Tibial nerve (tissue), 4 donors: ENCODE measurements at regions not wholly inside any gene's neighbourhood (a gene's known extent, or its start where the extent isn't known, plus 50 kb on each side); places are given as distances from the start of the nearest gene placed in this dataset.
"Not testable (repeated sequence)": the region's sequence is repeated elsewhere in the genome, so short reads cannot be mapped to it uniquely, and the experiment has no call there.

Source experiments
- DNase-seq, 2 donors: peaks; one replicate each; pipeline ENCODE4 v3.0.0-alpha.2; 2019; ENCODE audit warnings: low spot score in 2 of 2
- H3K27ac ChIP-seq, 4 donors: fragments of 200-600 bp; sonication (generic) in 3 of 4; one replicate each; pipeline ENCODE4 v1.5.1; 2017 to 2019; ENCODE audit warnings: mild to moderate bottlenecking in 1 of 4
- H3K27me3 ChIP-seq, 2 donors: fragments of 200-600 bp; sonication (generic) in 1 of 2; one replicate each; pipeline versions ENCODE4 v1.5.1 to v1.6.0; 2017 to 2019
- H3K36me3 ChIP-seq, 3 donors: fragments of 200-600 bp; sonication (generic); one replicate each; pipeline ENCODE4 v1.5.1; 2018 to 2019
- H3K4me1 ChIP-seq, 4 donors: fragments of 200-600 bp; sonication (generic) in 3 of 4; one replicate each; pipeline ENCODE4 v1.5.1; 2017 to 2019
- H3K4me3 ChIP-seq, 4 donors: fragments of 200-600 bp; sonication (generic) in 3 of 4; one replicate each; pipeline ENCODE4 v1.5.1; 2017 to 2019; ENCODE audit warnings: mild to moderate bottlenecking in 1 of 4, moderate library complexity in 1 of 4
- H3K9me3 ChIP-seq, 4 donors: fragments of 200-600 bp; sonication (generic) in 3 of 4; one replicate each; pipeline ENCODE4 v1.5.1; 2017 to 2019
- EP300 ChIP-seq, 2 donors: sonication (generic); formaldehyde crosslinking; IDR thresholded peaks; one replicate each; pipeline ENCODE4 v1.6.1; 2017; ENCODE audit warnings: antibody characterized with exemption in 2 of 2, mild to moderate bottlenecking in 1 of 2
- POLR2A ChIP-seq, 2 donors: fragments of 450-650 bp; IDR thresholded peaks; one replicate each; pipeline ENCODE4 v1.6.1; 2017; ENCODE audit warnings: antibody characterized with exemption in 2 of 2, mild to moderate bottlenecking in 2 of 2, moderate library complexity in 2 of 2
- WGBS, 2 donors: methylation state at CpG; one replicate each; pipeline ENCODE4 v1.1.5; 2018; 5-methylcytosine and 5-hydroxymethylcytosine counted together
- TF ChIP-seq, protein P1 (sequence below), 5 experiments: fragments of 200-600 bp in 3 of 5; fragments of 450-650 bp in 2 of 5; sonication (generic) in 3 of 5; IDR thresholded peaks; one replicate each; pipeline ENCODE4 v1.5.1; 2016 to 2019; ENCODE audit warnings: antibody characterized with exemption in 5 of 5, mild to moderate bottlenecking in 3 of 5, moderate library complexity in 2 of 5

DNA sequence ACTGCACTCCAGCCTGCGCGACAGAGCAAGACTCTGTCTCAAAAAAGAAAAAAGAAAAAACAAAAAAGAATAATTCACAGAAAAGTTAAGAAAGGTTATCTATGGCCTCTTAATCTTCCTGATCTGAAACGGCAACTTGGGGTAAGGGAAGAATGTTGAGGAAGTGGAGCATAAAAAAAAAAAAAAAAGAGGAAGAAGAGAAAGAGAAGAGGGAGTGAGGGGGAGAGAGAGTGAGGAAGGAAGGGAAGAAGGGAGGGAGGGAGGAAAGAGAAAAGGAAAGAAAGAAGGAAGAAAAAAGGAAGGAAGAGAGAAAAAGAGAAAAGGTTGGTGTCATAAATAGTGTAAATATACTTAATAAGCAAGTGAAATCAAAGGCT, 68.9 kb upstream of the NCOA3 start:
- Histone ChIP-seq H3K9me3 (peaks cover 0 to 6% (median 0%) of the 10 kb centered on the region in 4 donors), H3K27ac (no peak overlapping the region), H3K4me3 (no peak overlapping the region), H3K4me1 (no peaks in the 10 kb centered on the region), H3K27me3 (no peaks in the 10 kb centered on the region), H3K36me3 (no peaks in the 10 kb centered on the region)
- 68 to 83% methylated on average over 3 of the region's 3 CpGs for WGBS, 2 donors
- no peak for DNase-seq
- TF ChIP-seq, protein P1, sequence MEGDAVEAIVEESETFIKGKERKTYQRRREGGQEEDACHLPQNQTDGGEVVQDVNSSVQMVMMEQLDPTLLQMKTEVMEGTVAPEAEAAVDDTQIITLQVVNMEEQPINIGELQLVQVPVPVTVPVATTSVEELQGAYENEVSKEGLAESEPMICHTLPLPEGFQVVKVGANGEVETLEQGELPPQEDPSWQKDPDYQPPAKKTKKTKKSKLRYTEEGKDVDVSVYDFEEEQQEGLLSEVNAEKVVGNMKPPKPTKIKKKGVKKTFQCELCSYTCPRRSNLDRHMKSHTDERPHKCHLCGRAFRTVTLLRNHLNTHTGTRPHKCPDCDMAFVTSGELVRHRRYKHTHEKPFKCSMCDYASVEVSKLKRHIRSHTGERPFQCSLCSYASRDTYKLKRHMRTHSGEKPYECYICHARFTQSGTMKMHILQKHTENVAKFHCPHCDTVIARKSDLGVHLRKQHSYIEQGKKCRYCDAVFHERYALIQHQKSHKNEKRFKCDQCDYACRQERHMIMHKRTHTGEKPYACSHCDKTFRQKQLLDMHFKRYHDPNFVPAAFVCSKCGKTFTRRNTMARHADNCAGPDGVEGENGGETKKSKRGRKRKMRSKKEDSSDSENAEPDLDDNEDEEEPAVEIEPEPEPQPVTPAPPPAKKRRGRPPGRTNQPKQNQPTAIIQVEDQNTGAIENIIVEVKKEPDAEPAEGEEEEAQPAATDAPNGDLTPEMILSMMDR (IDR thresholded peaks at IDR 0.05): no peak
- TF ChIP-seq POLR2A (IDR thresholded peaks at IDR 0.05) (no peak), EP300 (IDR thresholded peaks at IDR 0.05) (no peak)

DNA sequence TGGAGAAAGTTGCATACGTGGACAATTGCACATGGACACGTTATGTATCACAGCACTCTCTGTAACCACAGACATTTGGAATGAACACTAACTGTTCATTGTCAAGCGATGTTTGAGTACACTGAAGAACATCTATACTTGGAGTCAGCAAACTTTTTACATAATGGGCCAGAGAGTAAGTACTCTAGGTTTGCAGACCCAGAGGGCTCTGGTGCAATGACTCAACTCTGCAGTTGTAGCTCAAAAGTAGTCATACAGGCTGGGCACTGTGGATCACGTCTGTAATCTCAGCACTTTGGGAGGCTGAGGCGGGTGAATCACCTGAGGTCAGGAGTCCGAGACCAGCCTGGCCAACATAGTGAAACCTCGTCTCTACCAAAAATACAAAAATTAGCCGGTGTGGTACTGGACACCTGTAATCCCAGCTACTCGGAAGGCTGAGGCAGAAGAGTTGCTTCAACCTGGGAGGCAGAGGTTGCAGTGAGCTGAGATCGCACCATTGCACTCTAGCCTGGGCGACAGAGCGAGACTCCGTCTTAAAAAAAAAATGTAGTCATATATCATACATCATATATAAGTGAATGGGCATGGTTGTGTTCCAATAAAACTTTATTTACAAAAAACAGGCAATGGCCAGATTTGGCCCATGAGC, 67.4 kb upstream of the NCOA3 start:
- H3K27me3 ChIP-seq, H3K4me3 ChIP-seq, DNase-seq, H3K36me3 ChIP-seq, H3K9me3 ChIP-seq, H3K27ac ChIP-seq, H3K4me1 ChIP-seq: not testable (repeated sequence)
- 86 to 91% methylated on average over 13 of the region's 13 CpGs for WGBS, 2 donors

DNA sequence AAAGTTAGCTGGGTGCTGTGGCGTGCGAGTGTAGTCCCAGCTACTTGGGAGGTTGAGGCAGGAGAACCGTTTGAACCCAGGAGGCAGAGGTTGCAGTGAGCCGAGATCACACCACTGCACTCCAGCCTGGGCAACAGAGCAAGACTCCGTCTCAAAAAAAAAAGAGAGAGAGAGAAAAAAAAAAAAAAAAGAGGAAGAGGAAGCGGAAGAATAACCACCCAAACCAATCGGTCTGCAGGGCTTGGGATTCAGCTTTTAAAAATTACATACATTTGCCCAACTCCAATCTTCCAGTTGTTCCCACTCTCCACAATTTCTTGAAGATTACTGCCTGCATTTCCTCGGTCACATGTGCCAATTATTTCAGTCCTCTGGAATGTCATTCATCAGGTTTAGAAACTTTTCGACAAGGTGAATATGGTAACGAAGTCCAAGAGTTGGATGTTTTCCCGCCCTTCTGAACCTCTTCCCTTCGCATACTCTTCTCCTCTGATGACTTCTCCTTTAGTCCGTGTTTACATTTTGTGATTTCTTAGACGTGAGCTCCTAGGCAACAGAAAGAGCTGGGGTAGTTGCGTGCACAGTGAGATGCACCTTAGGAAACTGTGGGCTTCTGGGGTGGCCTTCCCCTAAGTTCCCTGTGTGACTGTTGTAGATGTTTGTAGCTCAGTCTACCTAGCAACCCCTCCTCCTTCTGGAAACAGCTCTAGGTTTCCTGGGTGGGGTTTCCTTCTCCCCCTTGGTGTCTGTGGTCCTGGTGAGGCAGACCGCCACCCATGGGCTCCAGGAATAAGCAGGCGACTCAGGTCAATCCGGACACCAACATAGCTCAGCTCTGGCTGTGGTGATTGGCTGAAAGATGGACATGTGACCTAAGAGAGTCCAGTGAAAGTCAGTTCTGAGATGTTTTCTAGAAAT, 63.0 kb upstream of the NCOA3 start:
- WGBS, 2 donors: 77 to 81% methylated on average over 18 of the region's 18 CpGs
- Histone ChIP-seq H3K36me3 (no peaks in the 10 kb centered on the region), H3K27me3 (no peaks in the 10 kb centered on the region), H3K4me1 (no peaks in the 10 kb centered on the region), H3K9me3 (no peaks in the 10 kb centered on the region), H3K27ac (no peak overlapping the region), H3K4me3 (no peak overlapping the region)
- DNase-seq: no peak
- TF ChIP-seq POLR2A (IDR thresholded peaks at IDR 0.05) (no peak), EP300 (IDR thresholded peaks at IDR 0.05) (no peak)
- TF ChIP-seq, protein P1 (IDR thresholded peaks at IDR 0.05): no peak

DNA sequence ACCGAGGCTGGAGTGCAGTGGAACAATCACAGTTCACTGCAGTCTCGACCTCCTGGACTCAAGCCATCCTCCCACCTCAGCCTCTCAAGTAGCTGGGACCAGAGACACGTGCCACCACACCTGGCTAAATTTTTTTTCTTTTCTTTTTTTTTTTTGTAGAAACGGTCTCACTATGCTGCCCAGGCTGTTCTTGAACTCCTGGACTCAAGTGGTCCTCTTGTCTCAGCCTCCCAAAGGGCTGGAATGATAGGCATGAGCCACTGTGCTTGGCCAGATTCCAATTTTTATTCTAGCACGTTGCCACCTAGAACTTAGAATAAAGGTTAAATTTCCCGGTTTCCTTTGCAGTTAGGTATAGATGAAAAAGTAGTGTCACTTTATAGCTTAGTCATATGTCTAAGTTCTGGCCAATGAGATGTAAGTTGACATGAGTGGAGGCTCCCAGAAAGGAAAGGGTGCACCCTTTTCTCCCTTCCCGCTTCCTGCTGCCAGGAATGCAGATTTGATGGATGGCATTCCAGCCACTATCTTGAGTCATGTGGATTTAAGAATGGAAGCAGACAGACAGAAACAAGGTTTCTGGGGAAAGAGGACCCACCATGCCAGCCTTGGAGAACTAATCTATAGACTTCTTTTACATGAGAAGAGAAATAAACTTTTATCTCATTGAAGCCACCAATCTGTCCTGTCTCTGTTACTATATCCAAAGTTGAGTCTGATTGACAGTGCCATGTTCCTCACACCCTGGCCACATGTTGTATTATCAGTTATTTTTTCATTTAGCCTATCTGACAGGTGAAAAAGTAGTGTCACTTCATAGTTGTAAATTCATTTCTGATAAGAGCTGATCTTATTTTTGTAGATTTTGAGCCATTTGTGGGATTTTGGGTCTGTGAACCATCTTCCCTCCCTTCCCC, 60.6 kb upstream of the NCOA3 start:
- WGBS, 2 donors: 61 to 62% methylated on average over 7 of the region's 7 CpGs
- Histone ChIP-seq H3K4me1 (no peaks in the 10 kb centered on the region), H3K36me3 (no peaks in the 10 kb centered on the region), H3K27ac (no peak overlapping the region), H3K4me3 (no peak overlapping the region), H3K9me3 (no peaks in the 10 kb centered on the region), H3K27me3 (no peaks in the 10 kb centered on the region)
- TF ChIP-seq POLR2A (IDR thresholded peaks at IDR 0.05) (no peak), EP300 (IDR thresholded peaks at IDR 0.05) (no peak)
- TF ChIP-seq, protein P1 (IDR thresholded peaks at IDR 0.05): no peak
- no peak for DNase-seq

DNA sequence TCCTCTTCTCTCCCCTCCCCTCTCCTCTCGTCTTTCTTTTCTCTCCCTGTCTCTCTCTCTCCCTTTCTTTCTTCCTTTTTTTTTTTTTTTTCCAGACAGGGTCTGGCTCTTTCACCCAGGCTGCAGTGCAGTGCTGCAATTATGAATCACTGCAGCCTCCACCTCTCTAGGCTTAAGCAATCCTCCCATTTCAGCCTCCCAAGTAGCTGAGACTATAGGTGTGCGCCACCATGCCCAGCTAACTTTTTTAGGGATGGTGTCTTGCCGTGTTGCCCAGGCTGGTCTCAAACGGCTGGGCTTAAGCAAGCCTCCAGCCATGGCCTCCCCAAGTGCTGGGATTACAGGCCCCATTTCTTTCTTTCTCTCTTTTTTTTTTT, 59.9 kb upstream of the NCOA3 start:
- Histone ChIP-seq H3K4me3 (no peak overlapping the region), H3K4me1 (no peaks in the 10 kb centered on the region), H3K36me3 (no peaks in the 10 kb centered on the region), H3K27me3 (no peaks in the 10 kb centered on the region), H3K27ac (no peak overlapping the region), H3K9me3 (no peaks in the 10 kb centered on the region)
- WGBS, 2 donors: 88% methylated on average over 4 of the region's 4 CpGs
- DNase-seq: no peak
- TF ChIP-seq EP300 (IDR thresholded peaks at IDR 0.05) (no peak), POLR2A (IDR thresholded peaks at IDR 0.05) (no peak)
- TF ChIP-seq, protein P1 (IDR thresholded peaks at IDR 0.05): no peak

DNA sequence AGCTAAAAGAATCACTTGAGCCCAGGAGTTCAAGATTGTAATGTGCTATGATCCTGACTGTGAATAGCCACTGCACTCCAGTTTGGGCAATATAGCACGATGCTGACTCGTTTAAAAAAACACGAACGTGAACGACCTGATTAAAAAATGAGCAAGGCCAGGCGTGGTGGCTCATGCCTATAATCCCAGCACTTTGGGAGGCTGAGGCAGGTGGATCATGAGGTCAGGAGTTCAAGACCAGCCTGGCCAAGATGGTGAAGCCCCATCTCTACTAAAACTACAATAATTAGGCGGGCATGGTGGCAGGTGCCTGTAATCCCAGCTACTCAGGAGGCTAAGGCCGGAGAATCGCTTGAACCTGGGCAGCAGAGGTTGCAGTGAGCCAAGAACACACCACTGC, 58.6 kb upstream of the NCOA3 start:
- not testable (repeated sequence) for H3K27ac ChIP-seq, H3K27me3 ChIP-seq, H3K36me3 ChIP-seq, H3K4me3 ChIP-seq, H3K9me3 ChIP-seq, DNase-seq, H3K4me1 ChIP-seq
- WGBS, 2 donors: 84 to 91% methylated on average over 9 of the region's 9 CpGs
